ENCODE measurements at regions not wholly inside any gene's neighbourhood (a gene's known extent, or its start where the extent isn't known, plus 50 kb on each side); places are given as distances from the start of the nearest gene placed in this dataset.

GRCh38 chr4:38280323-38280706 lies 320.1 kb downstream of the PTTG2 start:
- TF ChIP-seq CTCF (IDR thresholded peaks at IDR 0.05) = no peak
- no peak for TF ChIP-seq POLR2A (IDR thresholded peaks at IDR 0.05)
